Activated CD4-positive, alpha-beta memory T cell treated with anti-CD3 and anti-CD28 coated beads, Interleukin-2, amount 10 ng/mL, durations not matched to agents 7 days and 5 days (primary cell): ENCODE measurements at regions not wholly inside any gene's neighbourhood (a gene's known extent, or its start where the extent isn't known, plus 50 kb on each side); places are given as distances from the start of the nearest gene placed in this dataset.
"Not testable (repeated sequence)": the region's sequence is repeated elsewhere in the genome, so short reads cannot be mapped to it uniquely, and the experiment has no call there.

ENCODE experiments used
- CTCF ChIA-PET: fragments of 350-600 bp; sonication (Branson Sonifier 250); formaldehyde crosslinking; loops from one replicate; lab custom pipeline; 2021; ENCODE audit warnings: antibody characterized with exemption, inconsistent platforms; lab: Charles Lee
- POLR2A ChIA-PET: fragments of 350-600 bp; sonication (Branson Sonifier 250); formaldehyde crosslinking; loops from one replicate; lab custom pipeline; 2021; ENCODE audit warnings: antibody characterized with exemption; lab: Charles Lee
- DNase-seq: peaks from one replicate; pipeline ENCODE4 v3.0.0-alpha.2; 2020
- H3K27ac Mint-ChIP-seq: one replicate; pipeline ENCODE4 v1.8.0; 2021; ENCODE audit warnings: mild to moderate bottlenecking, mixed read lengths
- H3K27me3 Mint-ChIP-seq: one replicate; pipeline ENCODE4 v1.8.0; 2021; ENCODE audit warnings: mixed read lengths
- H3K36me3 Mint-ChIP-seq: one replicate; pipeline ENCODE4 v1.8.0; 2021; ENCODE audit warnings: low read depth, mixed read lengths
- H3K4me1 Mint-ChIP-seq: one replicate; pipeline ENCODE4 v1.8.0; 2021; ENCODE audit warnings: mixed read lengths
- H3K4me3 Mint-ChIP-seq: one replicate; pipeline ENCODE4 v1.8.0; 2021; ENCODE audit warnings: mild to moderate bottlenecking, mixed read lengths
- H3K9me3 Mint-ChIP-seq: one replicate; pipeline ENCODE4 v1.8.0; 2021; ENCODE audit warnings: mixed read lengths

GRCh38 chr2:150225030-150225429 is 262.4 kb downstream of the RND3 start:
- H3K4me1 Mint-ChIP-seq = no peaks in the 10 kb centered on the region
- no peaks in the 10 kb centered on the region for H3K36me3 Mint-ChIP-seq
- H3K9me3 Mint-ChIP-seq = no peaks in the 10 kb centered on the region
- ChIA-PET CTCF (no interaction called here), POLR2A (no interaction called here)
- H3K27ac Mint-ChIP-seq = no peak overlapping the region
- no peak for DNase-seq
- no peaks in the 10 kb centered on the region for H3K27me3 Mint-ChIP-seq
- no peak overlapping the region for H3K4me3 Mint-ChIP-seq

- no peaks in the 10 kb centered on the region for H3K36me3 Mint-ChIP-seq
- POLR2A ChIA-PET = no interaction called here
- H3K9me3 Mint-ChIP-seq = no peaks in the 10 kb centered on the region
- no peaks in the 10 kb centered on the region for H3K4me1 Mint-ChIP-seq
- H3K27me3 Mint-ChIP-seq = no peaks in the 10 kb centered on the region
- CTCF ChIA-PET = no interaction called here
- no peak overlapping the region for H3K4me3 Mint-ChIP-seq
- no peak overlapping the region for H3K27ac Mint-ChIP-seq
- DNase-seq = no peak
Observed at GRCh38 chr2:150224321-150224720, 263.1 kb downstream of the RND3 start.

- no peaks in the 10 kb centered on the region for H3K4me1 Mint-ChIP-seq
Observed at GRCh38 chr2:150222942-150223341, 264.5 kb downstream of the RND3 start.

GRCh38 chr2:150222379-150222778 is 265.1 kb downstream of the RND3 start:
- DNase-seq = no peak
- Mint-ChIP-seq H3K27ac (no peak overlapping the region), H3K27me3 (no peaks in the 10 kb centered on the region), H3K36me3 (no peaks in the 10 kb centered on the region), H3K9me3 (no peaks in the 10 kb centered on the region), H3K4me3 (no peak overlapping the region), H3K4me1 (no peaks in the 10 kb centered on the region)
- CTCF ChIA-PET = interaction anchor here (0.7 kb wide), 1 partner anchor 28 kb away, joined by 3 read pairs; no protein-coding TSS in a partner anchor
- POLR2A ChIA-PET = no interaction called here

More at GRCh38 chr2:150222942-150223341, 264.5 kb downstream of the RND3 start:
- ChIA-PET CTCF (interaction anchor here (0.7 kb wide), 1 partner anchor 27 kb away, joined by 3 read pairs; no protein-coding TSS in a partner anchor), POLR2A (no interaction called here)
- no peak overlapping the region for H3K27ac Mint-ChIP-seq
- no peaks in the 10 kb centered on the region for H3K9me3 Mint-ChIP-seq
- no peaks in the 10 kb centered on the region for H3K36me3 Mint-ChIP-seq
- H3K27me3 Mint-ChIP-seq = no peaks in the 10 kb centered on the region
- no peak overlapping the region for H3K4me3 Mint-ChIP-seq
- no peak for DNase-seq

- no peaks in the 10 kb centered on the region for H3K27me3 Mint-ChIP-seq
- POLR2A ChIA-PET = no interaction called here
- no peaks in the 10 kb centered on the region for H3K36me3 Mint-ChIP-seq
- no peak overlapping the region for H3K4me3 Mint-ChIP-seq
- no peak overlapping the region for H3K27ac Mint-ChIP-seq
- no peaks in the 10 kb centered on the region for H3K4me1 Mint-ChIP-seq
- DNase-seq = no peak
- no peaks in the 10 kb centered on the region for H3K9me3 Mint-ChIP-seq
- CTCF ChIA-PET = no interaction called here
Observed at GRCh38 chr2:150219861-150220260, 267.6 kb downstream of the RND3 start.

GRCh38 chr2:150215041-150215440 is 272.4 kb downstream of the RND3 start:
- H3K27ac Mint-ChIP-seq = no peak overlapping the region
- no peaks in the 10 kb centered on the region for H3K27me3 Mint-ChIP-seq
- CTCF ChIA-PET = no interaction called here
- H3K36me3 Mint-ChIP-seq = no peaks in the 10 kb centered on the region
- no peak for DNase-seq
- no peaks in the 10 kb centered on the region for H3K9me3 Mint-ChIP-seq
- POLR2A ChIA-PET = no interaction called here
- no peak overlapping the region for H3K4me3 Mint-ChIP-seq
- H3K4me1 Mint-ChIP-seq = no peaks in the 10 kb centered on the region

- ChIA-PET POLR2A (no interaction called here), CTCF (no interaction called here)
- H3K9me3 Mint-ChIP-seq = no peaks in the 10 kb centered on the region
- H3K4me1 Mint-ChIP-seq = no peaks in the 10 kb centered on the region
- H3K36me3 Mint-ChIP-seq = no peaks in the 10 kb centered on the region
- no peaks in the 10 kb centered on the region for H3K27me3 Mint-ChIP-seq
- no peak overlapping the region for H3K4me3 Mint-ChIP-seq
- no peak for DNase-seq
- no peak overlapping the region for H3K27ac Mint-ChIP-seq
Observed at GRCh38 chr2:150214626-150215025, 272.8 kb downstream of the RND3 start.

- no peaks in the 10 kb centered on the region for H3K36me3 Mint-ChIP-seq
- H3K27me3 Mint-ChIP-seq = no peaks in the 10 kb centered on the region
- no peak for DNase-seq
- H3K4me3 Mint-ChIP-seq = no peak overlapping the region
- CTCF ChIA-PET = no interaction called here
- POLR2A ChIA-PET = no interaction called here
- no peaks in the 10 kb centered on the region for H3K4me1 Mint-ChIP-seq
- H3K27ac Mint-ChIP-seq = no peak overlapping the region
- H3K9me3 Mint-ChIP-seq = no peaks in the 10 kb centered on the region
Observed at GRCh38 chr2:150212722-150213171, 274.7 kb downstream of the RND3 start.

- Mint-ChIP-seq H3K27me3 (no peaks in the 10 kb centered on the region), H3K4me3 (no peak overlapping the region), H3K9me3 (no peaks in the 10 kb centered on the region), H3K27ac (no peak overlapping the region), H3K36me3 (no peaks in the 10 kb centered on the region), H3K4me1 (no peaks in the 10 kb centered on the region)
- CTCF ChIA-PET = no interaction called here
- no peak for DNase-seq
- POLR2A ChIA-PET = no interaction called here
Observed at GRCh38 chr2:150211164-150211631, 276.3 kb downstream of the RND3 start.

- no peak for DNase-seq
- H3K9me3 Mint-ChIP-seq = no peaks in the 10 kb centered on the region
- no peaks in the 10 kb centered on the region for H3K36me3 Mint-ChIP-seq
- H3K27ac Mint-ChIP-seq = no peak overlapping the region
- no peaks in the 10 kb centered on the region for H3K4me1 Mint-ChIP-seq
- CTCF ChIA-PET = no interaction called here
- POLR2A ChIA-PET = no interaction called here
- no peaks in the 10 kb centered on the region for H3K27me3 Mint-ChIP-seq
- H3K4me3 Mint-ChIP-seq = no peak overlapping the region
Observed at GRCh38 chr2:150209746-150210145, 277.7 kb downstream of the RND3 start.

GRCh38 chr2:150208689-150209088 is 278.8 kb downstream of the RND3 start:
- ChIA-PET POLR2A (no interaction called here), CTCF (no interaction called here)
- Mint-ChIP-seq H3K27ac (no peak overlapping the region), H3K36me3 (no peaks in the 10 kb centered on the region), H3K27me3 (no peaks in the 10 kb centered on the region), H3K4me1 (no peaks in the 10 kb centered on the region), H3K4me3 (no peak overlapping the region), H3K9me3 (no peaks in the 10 kb centered on the region)
- no peak for DNase-seq

- no peak overlapping the region for H3K4me3 Mint-ChIP-seq
Observed at GRCh38 chr2:150207979-150208378, 279.5 kb downstream of the RND3 start.

GRCh38 chr2:150204451-150204850 is 283.0 kb downstream of the RND3 start:
- DNase-seq = no peak
- H3K27me3 Mint-ChIP-seq = no peaks in the 10 kb centered on the region
- ChIA-PET CTCF (no interaction called here), POLR2A (no interaction called here)
- no peak overlapping the region for H3K27ac Mint-ChIP-seq
- H3K4me3 Mint-ChIP-seq = no peak overlapping the region
- H3K9me3 Mint-ChIP-seq = no peaks in the 10 kb centered on the region
- no peaks in the 10 kb centered on the region for H3K36me3 Mint-ChIP-seq
- no peaks in the 10 kb centered on the region for H3K4me1 Mint-ChIP-seq

More at GRCh38 chr2:150207979-150208378, 279.5 kb downstream of the RND3 start:
- Mint-ChIP-seq H3K9me3 (no peaks in the 10 kb centered on the region), H3K27me3 (no peaks in the 10 kb centered on the region), H3K27ac (no peak overlapping the region), H3K36me3 (no peaks in the 10 kb centered on the region), H3K4me1 (no peaks in the 10 kb centered on the region)
- POLR2A ChIA-PET = no interaction called here
- no peak for DNase-seq
- CTCF ChIA-PET = no interaction called here

GRCh38 chr2:150194816-150195215 is 292.7 kb downstream of the RND3 start:
- H3K4me1 Mint-ChIP-seq, H3K27me3 Mint-ChIP-seq, H3K9me3 Mint-ChIP-seq, CTCF ChIA-PET, DNase-seq, H3K36me3 Mint-ChIP-seq, POLR2A ChIA-PET, H3K4me3 Mint-ChIP-seq, H3K27ac Mint-ChIP-seq: not testable (repeated sequence)
